T-helper 1 cell (primary cell): ENCODE measurements at regions not wholly inside any gene's neighbourhood (a gene's known extent, or its start where the extent isn't known, plus 50 kb on each side); places are given as distances from the start of the nearest gene placed in this dataset.
"Not testable (repeated sequence)": the region's sequence is repeated elsewhere in the genome, so short reads cannot be mapped to it uniquely, and the experiment has no call there.

Experiments
- DNase-seq, 5 donors: peaks; one replicate each; pipeline ENCODE4 v3.0.0-alpha.2; 2012 to 2020

DNA sequence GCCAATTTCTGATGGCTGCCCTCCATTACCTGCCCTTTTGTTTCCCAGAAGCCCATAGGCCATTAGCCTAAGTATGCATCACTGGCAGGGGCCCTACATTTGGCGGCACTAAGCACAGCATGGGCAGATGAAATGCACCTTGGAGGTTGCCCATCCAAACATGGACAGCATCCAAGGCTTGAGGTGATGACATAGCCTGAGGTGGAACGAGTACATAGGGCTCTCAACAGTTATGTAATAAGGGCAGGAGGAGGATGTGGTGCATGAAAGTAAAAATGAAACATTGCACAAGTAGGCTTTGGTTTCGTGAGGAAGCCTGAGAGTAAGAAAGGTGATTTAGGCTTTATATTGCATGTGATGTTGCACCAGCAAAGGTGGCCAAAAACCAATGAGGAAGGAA lies 148.1 kb downstream of the FAM76B start:
- DNase-seq, result peak in 2 of 5 donors; percentile 6 to 83

DNA sequence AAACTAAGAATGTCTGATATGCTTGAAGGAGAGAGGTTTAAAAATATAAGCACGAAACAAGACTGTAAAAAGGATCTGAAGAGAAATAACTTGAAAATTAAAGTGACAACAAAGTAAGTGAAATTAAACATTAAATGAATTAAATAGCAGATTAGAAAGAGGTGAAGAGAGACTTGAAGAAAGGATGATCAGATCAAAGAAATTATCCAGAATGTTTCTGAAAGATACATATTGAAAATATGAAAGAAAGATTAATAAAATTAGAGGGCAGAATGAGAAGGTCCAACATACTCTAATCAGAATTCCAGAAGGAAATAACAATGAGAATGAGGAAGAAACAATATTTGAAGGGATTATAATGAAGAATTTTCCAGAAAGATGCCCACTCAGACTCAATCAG lies 151.1 kb downstream of the FAM76B start:
- DNase-seq, result no peak

DNA sequence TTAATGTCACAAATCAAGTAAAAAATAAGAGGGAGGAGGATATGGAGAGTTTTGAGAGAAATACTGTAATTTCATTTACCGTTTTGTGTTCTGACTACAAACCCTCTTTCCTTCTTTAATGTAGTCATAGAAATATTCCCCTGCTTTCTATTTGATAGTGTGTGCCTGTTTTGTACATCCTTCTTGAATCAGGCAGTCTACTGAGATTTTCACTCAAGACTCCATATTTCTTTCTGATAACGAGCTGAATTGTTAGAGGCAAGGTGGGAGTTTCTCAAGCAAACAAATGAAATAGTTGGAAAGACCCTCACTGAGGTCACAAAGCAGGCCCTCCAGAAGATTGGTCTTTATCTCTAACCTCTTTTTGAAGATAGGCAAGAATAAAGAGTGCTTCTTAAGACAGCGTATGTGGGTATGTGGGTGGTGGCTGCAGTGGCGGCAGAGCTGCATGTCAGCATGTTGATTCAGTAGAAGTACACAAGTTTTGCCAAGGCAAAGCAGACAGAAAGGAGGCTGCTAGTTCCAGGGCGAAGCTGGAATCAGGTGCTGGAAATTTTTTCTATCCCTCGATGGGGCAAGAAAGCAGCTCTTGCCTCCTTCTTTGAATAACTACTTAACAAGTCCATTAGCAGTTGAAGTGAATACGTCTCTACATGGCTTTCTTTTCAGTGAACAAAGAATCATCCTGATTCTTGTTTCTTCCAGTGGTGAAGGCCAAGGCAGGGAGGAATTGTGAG lies 164.2 kb downstream of the FAM76B start:
- DNase-seq, result no peak

DNA sequence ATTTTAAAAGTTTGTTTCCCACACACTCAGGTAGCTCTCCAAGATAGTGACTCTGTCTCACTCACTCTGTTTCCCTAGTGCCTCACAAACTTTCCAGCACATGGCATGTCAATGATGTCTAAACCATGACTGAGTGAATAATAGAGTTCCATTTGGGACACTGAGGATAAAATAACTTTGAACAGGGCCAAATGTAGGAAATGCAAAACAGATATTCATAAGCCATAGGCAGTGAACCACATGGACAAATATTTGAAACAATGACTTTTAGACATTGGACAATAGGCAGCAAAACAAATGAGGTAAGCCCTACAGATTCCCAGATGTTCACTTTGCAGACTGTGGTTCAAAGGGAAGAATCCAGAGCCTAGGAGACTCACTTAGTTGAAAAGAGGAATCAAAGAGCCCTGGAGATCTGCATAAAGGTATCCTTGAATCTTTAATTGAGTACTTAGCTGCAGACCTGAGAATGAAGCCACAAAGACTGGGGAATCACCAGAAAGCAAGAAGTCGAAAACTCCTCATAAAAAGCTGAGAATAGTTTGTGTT lies 173.3 kb downstream of the FAM76B start:
- no peak for DNase-seq

DNA sequence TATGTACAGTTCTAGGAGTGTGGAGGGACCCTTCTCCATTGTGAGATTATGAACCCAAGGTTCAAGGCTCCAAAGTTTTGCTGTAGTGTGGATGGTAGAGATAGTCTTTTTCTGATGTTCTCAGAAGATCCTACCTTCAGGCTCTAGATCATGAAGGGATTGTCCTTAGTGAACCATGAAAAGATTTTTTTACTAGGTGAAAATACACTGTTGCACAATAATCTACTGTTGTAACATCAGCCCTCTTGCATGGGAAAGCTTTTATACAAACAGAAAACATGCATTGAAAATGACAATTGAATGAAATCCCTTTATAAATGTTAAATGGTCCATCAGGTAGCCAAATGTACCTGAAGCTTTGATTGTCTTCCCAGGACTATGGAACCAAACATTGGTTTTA lies 177.8 kb downstream of the FAM76B start:
- no peak for DNase-seq

DNA sequence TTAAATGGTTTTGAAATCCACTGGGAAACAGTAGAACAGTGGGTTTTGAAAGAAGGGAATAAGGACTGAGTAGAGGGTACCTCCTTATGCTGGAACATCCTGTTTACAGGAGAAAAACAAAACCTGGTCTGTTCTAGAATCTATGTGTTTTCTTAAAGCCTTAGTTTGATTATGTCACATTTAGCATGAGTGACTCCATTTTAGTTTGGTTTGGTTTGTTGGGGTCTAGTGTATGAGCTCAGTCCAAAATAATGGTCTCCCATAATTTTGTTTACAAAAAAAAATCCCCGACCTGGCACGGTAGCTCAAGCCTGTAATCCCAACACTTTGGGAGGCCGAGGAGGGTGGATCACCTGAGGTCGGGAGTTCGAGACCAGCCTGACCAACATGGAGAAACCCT lies 179.4 kb downstream of the FAM76B start:
- DNase-seq, result not testable (repeated sequence)

DNA sequence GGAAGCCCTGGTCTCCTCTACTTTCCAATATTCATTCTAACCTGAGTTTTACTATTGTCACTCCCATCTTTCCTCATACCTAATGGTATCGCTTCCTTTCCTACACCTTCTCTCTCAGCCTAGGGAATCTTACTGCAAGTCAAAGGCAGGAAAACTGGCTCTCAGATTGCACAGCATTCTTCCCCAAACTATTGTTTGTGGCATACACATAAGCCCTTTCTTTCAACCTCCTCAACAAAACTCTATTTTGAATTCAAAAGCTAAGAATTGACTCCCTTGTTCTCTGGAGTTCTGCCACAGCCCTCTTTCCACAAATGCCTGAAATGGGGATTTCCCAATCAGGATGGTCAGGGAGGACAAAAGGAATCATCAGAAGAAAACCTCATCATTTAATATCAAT lies 181.5 kb downstream of the FAM76B start:
- DNase-seq, result no peak

DNA sequence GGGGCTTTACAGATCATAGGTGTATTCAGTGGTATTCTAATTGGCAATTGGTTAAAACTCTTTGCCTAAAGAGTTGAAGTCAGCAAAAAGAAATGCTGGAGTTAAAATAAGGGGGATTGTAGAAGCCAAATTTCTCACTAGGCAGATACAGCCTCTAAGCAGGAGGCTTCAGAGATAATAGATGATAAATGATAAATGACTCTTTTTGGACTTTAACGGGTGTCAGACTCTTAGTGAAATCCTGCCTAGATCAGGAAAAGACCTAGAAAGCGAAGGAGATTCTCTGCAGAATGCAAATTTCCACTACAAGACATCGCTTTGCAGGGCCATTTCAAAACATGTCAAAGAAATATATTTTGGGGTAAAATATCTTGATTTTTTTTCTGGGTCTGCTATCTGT lies 182.8 kb downstream of the FAM76B start:
- no peak for DNase-seq

DNA sequence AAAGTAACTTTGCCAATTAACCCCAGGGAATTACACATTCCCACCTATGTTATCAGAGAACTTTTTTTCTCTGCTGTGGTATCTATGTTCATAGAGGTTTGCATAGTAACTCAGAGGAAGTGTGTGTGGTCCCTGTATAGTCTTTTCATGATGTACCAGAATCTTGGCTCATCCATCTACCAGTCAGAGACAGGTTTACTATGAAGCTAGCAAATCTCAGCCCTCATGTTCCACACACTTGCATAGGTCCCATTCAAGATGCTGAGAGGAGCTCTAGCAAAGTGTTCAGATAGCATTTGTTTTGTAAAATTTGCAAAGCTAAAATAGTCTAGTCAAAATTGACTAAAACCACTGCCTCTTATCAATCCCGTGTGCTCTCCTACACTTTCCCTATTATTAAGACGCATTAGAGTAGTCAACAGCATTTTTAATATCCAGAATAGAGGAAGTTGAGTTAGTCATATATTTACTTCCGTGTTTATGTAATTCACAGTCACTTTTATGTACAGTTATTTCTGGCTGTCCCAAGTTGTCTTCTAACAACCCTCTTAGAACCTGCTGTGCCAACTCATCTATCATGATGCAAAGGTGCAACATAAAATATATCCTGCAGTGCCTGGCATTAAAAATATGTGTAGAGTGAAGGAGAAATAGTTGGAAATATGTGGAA lies 184.2 kb downstream of the FAM76B start:
- DNase-seq, result no peak

DNA sequence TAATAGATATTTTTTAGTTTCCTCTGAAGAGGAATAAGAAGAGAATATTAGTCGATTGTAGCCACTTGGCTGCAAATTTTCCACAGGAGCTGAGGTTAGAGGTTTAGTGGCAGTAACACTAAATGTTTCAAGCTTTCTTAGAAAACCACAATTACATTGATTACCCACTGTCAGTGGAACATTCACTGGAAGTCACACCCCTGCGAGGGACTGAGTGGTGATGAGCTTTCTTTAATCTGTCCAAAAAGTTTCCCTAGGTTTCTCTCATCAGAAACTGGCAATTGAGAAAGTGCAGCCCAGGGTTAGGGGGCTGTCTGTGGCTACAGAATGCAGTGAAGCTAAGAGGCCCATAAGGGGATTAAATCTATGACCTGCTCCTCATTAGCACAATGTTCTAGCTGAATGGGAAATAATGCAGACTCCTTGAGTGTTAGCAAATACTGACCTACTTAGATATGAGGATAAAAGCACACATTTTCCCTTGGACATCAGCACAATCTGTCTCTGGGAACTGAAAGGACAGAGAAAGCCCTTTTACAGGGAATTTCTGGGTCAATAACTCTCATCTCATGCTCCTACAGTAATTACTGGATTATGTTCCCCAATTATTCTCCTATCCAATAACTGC lies 189.5 kb downstream of the FAM76B start:
- DNase-seq, result no peak

DNA sequence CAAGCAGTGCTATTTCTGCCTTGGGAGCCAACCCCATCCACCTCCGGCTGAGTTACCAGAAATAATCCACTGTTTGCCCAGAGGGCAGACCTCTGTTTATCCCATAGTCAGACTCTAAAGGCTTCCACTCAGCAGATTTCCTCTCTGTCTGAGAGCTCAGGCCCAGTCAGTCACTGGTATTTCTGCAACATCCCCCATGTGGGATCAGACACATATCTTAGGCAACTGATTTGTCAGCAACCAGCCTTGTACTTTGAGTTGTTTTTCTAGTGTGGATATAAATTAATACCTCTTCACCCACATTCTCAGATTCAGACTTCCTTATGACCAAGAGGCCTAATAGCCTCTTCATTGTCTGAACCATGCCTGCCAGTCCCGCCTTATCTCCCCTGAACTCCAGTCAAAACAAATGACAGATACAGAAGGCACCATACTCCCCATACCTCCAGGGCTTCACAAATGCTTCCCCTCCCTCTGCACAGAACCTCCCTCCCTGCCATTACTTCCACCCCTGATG lies 193.6 kb downstream of the FAM76B start:
- DNase-seq, result no peak

DNA sequence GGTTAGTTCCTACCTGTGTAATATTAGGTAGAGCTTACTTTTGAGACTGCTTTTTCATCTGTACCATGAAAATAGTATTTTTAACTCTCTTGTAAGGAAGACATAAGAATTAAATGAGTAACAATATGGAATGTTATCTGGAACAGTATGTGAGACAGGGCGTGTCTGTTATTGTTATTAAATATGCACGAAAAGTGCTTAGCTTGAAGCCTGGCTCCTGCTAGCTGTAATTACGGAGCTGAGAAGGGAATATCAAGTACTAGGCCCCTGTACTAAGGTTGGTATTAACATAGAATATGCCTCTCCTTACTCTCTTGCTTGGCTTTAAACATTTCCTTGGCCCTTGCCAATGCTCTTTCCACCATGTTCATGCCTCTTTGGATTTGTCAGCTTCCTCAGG lies 194.0 kb downstream of the FAM76B start:
- no peak for DNase-seq

DNA sequence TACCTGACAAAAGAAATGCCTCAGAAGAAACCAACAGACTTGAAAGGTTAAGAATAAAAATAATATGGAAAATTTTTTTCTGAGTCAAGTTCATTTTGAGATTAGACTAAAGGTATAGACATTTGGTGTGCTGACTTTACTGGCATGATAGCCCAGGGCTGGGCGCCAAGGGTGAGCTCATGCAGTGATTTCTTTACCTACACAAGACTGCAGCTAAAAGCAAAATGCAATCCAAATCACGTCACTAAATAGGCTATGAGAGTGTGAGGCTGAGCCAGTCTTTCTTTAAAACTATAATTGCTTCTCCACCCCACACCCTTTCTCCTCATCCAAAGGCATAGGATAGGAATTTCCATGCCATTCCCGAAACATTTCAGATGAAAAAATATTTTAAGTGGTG lies 196.5 kb downstream of the FAM76B start:
- DNase-seq, result no peak

DNA sequence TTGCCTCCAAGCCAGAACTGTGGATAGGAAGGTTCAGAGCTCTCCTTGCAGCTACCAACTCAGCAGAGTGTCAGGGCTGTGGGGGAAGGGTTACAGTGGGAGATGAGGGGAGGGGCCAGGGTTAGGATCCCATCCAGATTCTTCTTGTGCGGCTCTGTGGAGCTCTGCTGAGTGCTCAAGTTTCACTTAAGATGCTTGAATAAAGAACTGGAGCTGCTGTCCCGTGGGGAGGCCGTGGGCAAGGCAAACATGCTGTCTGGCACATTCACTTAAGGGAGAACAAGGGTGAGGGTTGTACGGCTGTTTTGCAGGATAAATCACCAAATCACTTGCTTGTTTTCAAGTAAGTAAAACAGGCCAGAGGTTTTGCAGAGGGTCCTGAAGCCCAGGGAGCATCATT lies 197.1 kb downstream of the FAM76B start:
- DNase-seq, result no peak

DNA sequence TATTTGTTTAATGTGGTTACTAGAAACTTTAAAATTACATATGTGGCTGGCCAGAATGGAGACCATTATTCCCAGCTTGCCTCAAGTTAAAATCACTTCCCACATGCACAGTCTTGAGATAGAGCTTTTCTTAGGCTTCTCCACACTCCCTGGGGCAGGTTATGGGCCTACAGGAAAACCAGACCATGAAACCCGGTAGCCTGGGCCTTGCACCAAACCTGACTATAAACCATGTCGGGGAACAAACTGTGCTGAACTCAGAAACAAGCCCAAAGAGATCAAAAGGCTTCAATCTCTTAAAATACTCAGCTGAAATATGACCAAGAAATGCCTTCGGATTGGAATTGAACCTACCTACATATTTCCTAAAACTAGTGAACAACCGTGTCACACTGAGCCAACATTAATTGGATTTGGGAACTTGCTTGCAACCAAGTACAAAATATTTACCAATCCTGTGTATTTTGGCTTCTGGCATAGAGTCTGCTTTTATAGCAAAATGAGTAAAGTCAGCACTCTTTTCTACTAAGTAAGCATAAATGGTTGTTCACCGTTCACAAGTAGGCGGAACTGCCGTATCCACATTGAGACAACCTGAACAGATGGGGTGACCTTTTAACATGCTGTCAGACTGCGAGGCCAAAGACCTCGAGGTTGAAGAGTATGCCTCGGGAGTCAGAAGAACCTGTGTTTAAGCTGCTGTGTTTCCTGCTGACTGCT lies 199.5 kb downstream of the FAM76B start:
- DNase-seq, result no peak

DNA sequence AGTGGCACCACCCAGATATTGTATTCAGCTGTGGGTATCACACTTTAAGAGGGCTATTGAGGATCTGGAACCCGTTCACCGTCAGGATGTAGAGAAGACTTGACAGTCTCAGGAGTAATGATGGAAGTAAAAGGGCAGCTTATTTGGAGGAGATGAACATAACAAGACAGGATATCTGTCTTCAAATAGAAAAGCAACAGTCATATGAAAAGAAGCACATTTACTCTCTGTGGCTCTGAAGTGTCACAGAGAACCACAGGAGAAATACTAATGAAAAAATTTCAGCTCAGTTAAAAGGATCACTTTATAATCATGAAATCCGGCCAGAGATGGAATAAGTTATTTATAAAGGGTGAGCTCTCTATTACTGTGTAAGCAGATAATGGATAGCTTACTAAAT lies 200.8 kb downstream of the FAM76B start:
- no peak for DNase-seq

DNA sequence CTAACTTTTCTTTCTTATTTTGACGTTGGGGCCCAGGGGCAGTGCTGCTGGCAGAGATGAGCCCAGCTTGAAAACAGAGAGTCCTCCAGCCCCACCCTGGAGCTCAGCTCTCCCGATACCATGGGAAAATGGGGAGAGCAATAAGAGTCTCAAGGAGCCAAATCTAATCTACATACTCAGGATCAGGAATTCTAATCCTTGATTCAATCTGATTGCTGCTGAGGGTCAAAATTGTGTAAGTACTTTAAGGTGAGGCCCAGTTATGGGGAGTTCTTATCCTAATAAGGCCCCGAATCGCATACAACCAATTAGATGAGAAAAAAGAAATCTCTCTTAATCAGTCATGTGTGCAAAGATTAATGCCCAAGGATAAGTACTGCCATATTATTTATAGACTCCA lies 202.9 kb downstream of the FAM76B start:
- no peak for DNase-seq

DNA sequence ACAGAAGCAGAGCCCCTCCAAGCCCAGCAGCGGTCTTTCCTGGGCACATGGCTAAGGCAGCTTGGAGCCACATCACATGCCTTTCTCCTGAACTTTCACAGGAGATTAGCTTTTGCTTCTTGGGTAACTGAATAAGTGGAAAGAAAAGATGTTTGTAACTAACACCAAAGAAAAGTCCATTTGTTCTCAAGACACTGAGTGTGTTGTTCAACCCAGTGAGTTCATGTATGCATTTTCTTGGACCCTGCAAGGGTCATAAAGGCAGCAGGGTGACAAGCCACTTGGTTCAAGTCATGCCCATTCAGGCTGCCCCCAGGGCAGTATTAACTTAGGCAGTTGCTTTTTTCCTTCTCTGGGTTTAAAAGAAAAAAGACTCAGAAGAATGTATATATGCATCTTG lies 203.4 kb downstream of the FAM76B start:
- no peak for DNase-seq

DNA sequence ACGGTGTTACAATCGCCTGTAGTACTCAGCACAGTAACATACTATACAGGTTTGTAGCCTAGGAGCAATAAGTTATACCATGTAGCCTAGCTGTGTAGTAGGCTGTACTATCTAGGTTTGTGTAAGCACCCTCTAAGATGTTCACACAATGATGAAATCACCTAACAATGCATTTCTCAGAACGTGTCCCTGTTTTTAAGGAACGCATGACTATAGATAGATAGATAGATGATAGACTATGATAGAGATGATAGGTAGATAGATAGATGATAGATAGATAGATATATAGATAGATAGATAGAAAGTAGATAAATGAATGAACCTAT lies 203.9 kb downstream of the FAM76B start:
- no peak for DNase-seq

DNA sequence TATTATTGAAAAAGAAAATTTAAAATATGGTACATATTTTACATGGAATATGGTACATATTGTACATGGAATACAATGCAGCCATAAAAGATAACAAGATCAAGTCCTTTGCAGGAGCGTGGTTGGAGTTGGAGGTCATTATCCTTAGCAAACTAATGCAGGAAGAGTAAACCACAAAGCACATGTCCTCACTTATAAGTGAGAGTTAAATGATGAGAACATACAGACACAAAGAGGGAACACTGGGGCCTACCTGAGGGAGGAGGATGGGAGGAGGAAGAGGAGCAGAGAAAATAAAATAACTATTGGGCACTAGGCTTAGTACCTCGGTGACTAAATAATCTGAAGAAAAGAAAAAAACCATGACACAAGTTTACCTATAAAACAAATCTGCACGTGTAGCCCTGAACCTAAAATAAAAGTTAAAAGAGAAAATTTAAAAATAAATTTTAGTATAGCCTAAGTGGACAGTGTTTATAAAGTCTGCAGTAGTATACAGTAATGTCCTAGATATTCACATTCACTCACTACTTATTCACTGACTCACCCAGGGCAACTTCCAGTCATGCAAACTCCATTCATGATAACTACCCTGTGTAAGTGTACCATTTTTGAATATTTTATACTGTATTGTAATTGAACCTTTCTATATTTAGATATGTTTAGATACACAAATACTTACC lies 204.4 kb downstream of the FAM76B start:
- DNase-seq, result no peak

DNA sequence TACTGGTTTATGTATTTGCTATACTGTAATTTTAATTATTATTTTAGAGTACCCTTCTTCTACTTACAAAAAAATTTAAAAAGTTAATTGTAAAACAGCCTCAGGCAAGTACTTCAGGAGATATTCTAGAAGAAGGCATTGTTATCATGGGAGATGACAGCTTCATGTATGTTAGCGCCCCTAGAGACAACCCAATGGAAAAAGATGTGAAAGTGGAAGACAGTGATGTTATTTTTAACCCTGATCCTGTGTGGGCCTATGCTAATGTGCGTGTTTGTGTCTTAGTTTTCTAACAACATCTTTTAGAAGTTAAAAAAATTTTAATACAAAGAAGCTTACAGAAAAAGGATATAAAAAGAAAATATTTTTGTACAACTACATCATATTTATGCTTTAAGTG lies 205.0 kb downstream of the FAM76B start:
- DNase-seq, result no peak

DNA sequence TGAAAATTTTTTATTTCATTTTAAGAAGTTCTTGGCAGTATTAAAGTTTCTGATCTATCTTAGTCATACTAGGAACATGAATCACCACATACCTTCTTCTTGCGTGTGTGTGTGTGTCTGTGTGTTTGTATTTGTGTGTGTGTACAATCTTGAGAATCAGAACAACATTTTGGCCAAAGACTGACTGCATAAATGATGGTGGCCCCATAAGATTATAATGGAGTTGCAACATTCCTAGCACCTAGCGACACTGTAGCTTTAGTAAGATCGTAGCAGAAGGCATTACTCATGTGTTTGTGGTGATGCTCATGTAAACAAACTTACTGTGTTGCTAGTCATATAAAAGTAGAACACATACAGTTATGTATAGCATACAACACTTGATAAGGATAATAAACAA lies 205.4 kb downstream of the FAM76B start:
- DNase-seq, result peak in 1 of 5 donors; percentile 22
